AG04449 (cell line): ENCODE measurements at regions not wholly inside any gene's neighbourhood (a gene's known extent, or its start where the extent isn't known, plus 50 kb on each side); places are given as distances from the start of the nearest gene placed in this dataset.

Experiments used
- CTCF ChIA-PET: fragments of 350-600 bp; formaldehyde crosslinking; extraction: SDS; loops from one replicate; lab custom pipeline; 2021; ENCODE audit warnings: antibody characterized with exemption; lab: Yijun Ruan, JAX
- POLR2A ChIA-PET: fragments of 400-600, 350-600 bp; formaldehyde crosslinking; extraction: SDS; loops from one replicate; lab custom pipeline; 2020; ENCODE audit warnings: antibody characterized with exemption, inconsistent platforms; lab: Yijun Ruan, JAX
- DNase-seq: peaks from one replicate; pipeline ENCODE4 v3.0.0-alpha.2; 2010; ENCODE audit warnings: low read depth, low spot score
- H3K4me3 ChIP-seq: 2 replicates; pipeline ENCODE4 v1.5.1; 2011; ENCODE audit warnings: low read depth, mild to moderate bottlenecking, control low read depth, low read length
- CTCF ChIP-seq: IDR thresholded peaks from one replicate; pipeline ENCODE4 v1.5.1; 2011; ENCODE audit warnings: mild to moderate bottlenecking, moderate library complexity, low read length, control low read depth, inconsistent platforms; ENCODE audit not compliant: insufficient read depth; ENCODE audit errors: missing control alignments

- CTCF ChIA-PET, result no interaction called here
- TF ChIP-seq CTCF, result no peak
- POLR2A ChIA-PET, result no interaction called here
- no peak overlapping the region for H3K4me3 ChIP-seq
- DNase-seq, result no peak
Measured at GRCh38 chr2:204114295-204115136, 178.0 kb downstream of the ICOS start.

- no peak for DNase-seq
- H3K4me3 ChIP-seq, result no peak overlapping the region
- POLR2A ChIA-PET, result no interaction called here
- CTCF ChIA-PET, result no interaction called here
- TF ChIP-seq CTCF, result no peak
Measured at GRCh38 chr2:204115137-204116056, 178.8 kb downstream of the ICOS start.

- no peak overlapping the region for H3K4me3 ChIP-seq
- CTCF ChIA-PET, result no interaction called here
- TF ChIP-seq CTCF, result no peak
- no peak for DNase-seq
- POLR2A ChIA-PET, result no interaction called here
Measured at GRCh38 chr2:204116159-204116792, 179.7 kb downstream of the ICOS start.

- no peak overlapping the region for H3K4me3 ChIP-seq
- no peak for TF ChIP-seq CTCF
- DNase-seq, result no peak
- POLR2A ChIA-PET, result no interaction called here
- CTCF ChIA-PET, result no interaction called here
Measured at GRCh38 chr2:204122425-204122824, 185.9 kb downstream of the ICOS start.

- DNase-seq, result no peak
- ChIA-PET CTCF (no interaction called here), POLR2A (no interaction called here)
- H3K4me3 ChIP-seq, result no peak overlapping the region
- TF ChIP-seq CTCF, result no peak
Measured at GRCh38 chr2:204124140-204124750, 187.7 kb downstream of the ICOS start.
